GM23338 (cell line): ENCODE measurements at regions not wholly inside any gene's neighbourhood (a gene's known extent, or its start where the extent isn't known, plus 50 kb on each side); places are given as distances from the start of the nearest gene placed in this dataset.
"Not testable (repeated sequence)": the region's sequence is repeated elsewhere in the genome, so short reads cannot be mapped to it uniquely, and the experiment has no call there.

Experiments
- ATAC-seq: fragments of 200-7000 bp; cut with Tn5 transposase; 3 replicates; pipeline ENCODE4 v1.9.1; 2020
- DNase-seq: peaks from one replicate; pipeline ENCODE4 v3.0.0-alpha.2; 2015; ENCODE audit warnings: low spot score
- H2AFZ ChIP-seq: fragments of 200-600 bp; sonication (generic); 2 replicates; pipeline ENCODE4 v1.8.0; 2016; ENCODE audit warnings: antibody characterized with exemption, mild to moderate bottlenecking, moderate library complexity
- H3F3A ChIP-seq: fragments of 200-600 bp; sonication (generic); replicated peaks from 2 replicates; pipeline ENCODE4 v1.8.0; 2017; ENCODE audit warnings: antibody characterized with exemption, mixed run types, low read depth
- H3K27ac ChIP-seq: fragments of 200-600 bp; sonication (generic); 2 replicates; pipeline ENCODE4 v1.6.1; 2016; ENCODE audit warnings: low read depth
- H3K27me3 ChIP-seq: fragments of 200-600 bp; sonication (generic); 2 replicates; pipeline ENCODE4 v1.8.0; 2016; ENCODE audit warnings: mild to moderate bottlenecking, mixed run types, moderate library complexity; ENCODE audit not compliant: insufficient read depth
- H3K36me3 ChIP-seq: fragments of 200-600 bp; sonication (generic); 2 replicates; pipeline ENCODE4 v1.8.0; 2016; ENCODE audit warnings: mild to moderate bottlenecking; ENCODE audit not compliant: insufficient read depth
- H3K4me1 ChIP-seq: fragments of 200-600 bp; sonication (generic); 2 replicates; pipeline ENCODE4 v1.8.0; 2016; ENCODE audit warnings: mild to moderate bottlenecking, moderate library complexity; ENCODE audit not compliant: insufficient read depth
- H3K4me2 ChIP-seq: fragments of 200-600 bp; sonication (generic); 2 replicates; pipeline ENCODE4 v1.7.1; 2017; ENCODE audit warnings: mixed run types
- H3K4me3 ChIP-seq: fragments of 200-600 bp; sonication (generic); 2 replicates; pipeline ENCODE4 v1.6.1; 2016; ENCODE audit warnings: mixed run types
- H3K79me2 ChIP-seq: fragments of 200-600 bp; sonication (generic); replicated peaks from 2 replicates; pipeline ENCODE4 v1.8.0; 2017; ENCODE audit warnings: mild to moderate bottlenecking; ENCODE audit not compliant: insufficient read depth
- H3K9me2 ChIP-seq: fragments of 200-600 bp; sonication (generic); 2 replicates; pipeline ENCODE4 v1.8.0; 2017; ENCODE audit not compliant: insufficient read depth
- H4K20me1 ChIP-seq: fragments of 200-600 bp; sonication (generic); replicated peaks from 2 replicates; pipeline ENCODE4 v1.8.0; 2017; ENCODE audit warnings: mild to moderate bottlenecking; ENCODE audit not compliant: insufficient read depth
- H3K27ac Mint-ChIP-seq: 2 replicates; pipeline ENCODE4 v1.8.0; 2020; ENCODE audit warnings: inconsistent platforms, mild to moderate bottlenecking, moderate library complexity, mixed read lengths
- H3K27me3 Mint-ChIP-seq: 3 replicates; pipeline ENCODE4 v1.8.0; 2022; ENCODE audit warnings: low read depth, mild to moderate bottlenecking, moderate library complexity, mixed read lengths, inconsistent platforms; ENCODE audit not compliant: insufficient read depth, poor library complexity
- H3K36me3 Mint-ChIP-seq: 3 replicates; pipeline ENCODE4 v1.8.0; 2021; ENCODE audit warnings: low read depth, mild to moderate bottlenecking, inconsistent platforms, moderate library complexity, mixed read lengths
- H3K4me1 Mint-ChIP-seq: 3 replicates; pipeline ENCODE4 v1.8.0; 2020; ENCODE audit warnings: mild to moderate bottlenecking, inconsistent platforms, mixed read lengths
- H3K4me3 Mint-ChIP-seq: 3 replicates; pipeline ENCODE4 v1.8.0; 2021; ENCODE audit warnings: moderate library complexity, mild to moderate bottlenecking, inconsistent platforms, mixed read lengths
- H3K9me3 Mint-ChIP-seq: 3 replicates; pipeline ENCODE4 v1.8.0; 2020; ENCODE audit warnings: moderate library complexity, mild to moderate bottlenecking, inconsistent platforms, mixed read lengths
- CREB1 ChIP-seq: fragments of 250-450 bp; sonication (Bioruptor Pico); IDR thresholded peaks from 2 replicates; pipeline ENCODE4 v1.5.0; 2020; ENCODE audit warnings: low read depth, mild to moderate bottlenecking, moderate library complexity
- CTCF ChIP-seq, 2 experiments: fragments of 200-600 bp in 1 of 2; sonication (generic) in 1 of 2; conservative IDR thresholded peaks; 2 replicates each; pipeline versions ENCODE4 v1.5.1 to v1.6.1; 2016 to 2017; ENCODE audit warnings: antibody characterized with exemption in 2 of 2, low read depth in 2 of 2, mild to moderate bottlenecking in 2 of 2, moderate library complexity in 1 of 2
- ETS1 ChIP-seq: IDR thresholded peaks from 2 replicates; pipeline ENCODE4 v1.6.1; 2016; ENCODE audit warnings: antibody characterized with exemption
- EZH2phosphoT487 ChIP-seq: fragments of 200-600 bp; sonication (generic); IDR thresholded peaks from one replicate; pipeline ENCODE4 v1.8.1; 2018; ENCODE audit warnings: antibody characterized with exemption; ENCODE audit not compliant: unreplicated experiment
- JUNB ChIP-seq: IDR thresholded peaks from one replicate; pipeline ENCODE4 v1.6.1; 2016; ENCODE audit warnings: antibody characterized with exemption; ENCODE audit not compliant: unreplicated experiment
- POLR2AphosphoS5 ChIP-seq: IDR thresholded peaks from 2 replicates; pipeline ENCODE4 v1.6.1; 2016; ENCODE audit warnings: antibody characterized with exemption, low read depth
- ZNF331 ChIP-seq: fragments of 250-450 bp; sonication (Bioruptor Pico); IDR thresholded peaks from 2 replicates; pipeline ENCODE4 v1.5.0; 2020; ENCODE audit warnings: low read depth, mild to moderate bottlenecking, moderate library complexity
- ZNF462 ChIP-seq: fragments of 250-450 bp; sonication (Bioruptor Pico); IDR thresholded peaks from 2 replicates; pipeline ENCODE4 v1.5.0; 2020; ENCODE audit warnings: mild to moderate bottlenecking, moderate library complexity

- TF ChIP-seq ZNF331 (CRISPR knock-in tag) (no peak), POLR2AphosphoS5 (no peak), CREB1 (CRISPR knock-in tag) (no peak)
Observed at GRCh38 chr5:25516141-25516540, 871.4 kb upstream of the CDH10 start (continued).

- peak; percentile 77 for ATAC-seq
- Mint-ChIP-seq H3K9me3 (peaks cover 7% of the 10 kb centered on the region; the same call in 1 of the 3 replicates), H3K4me1 (peaks cover 7% of the 10 kb centered on the region; the same call in 1 of the 3 replicates), H3K36me3 (0 out of 3 replicates have a peak, but pooled peaks cover 3% of the 10 kb centered on the region), H3K27ac (no peak overlapping the region), H3K27me3 (peaks cover 2% of the 10 kb centered on the region), H3K4me3 (no peak overlapping the region)
- H3K4me2 ChIP-seq: no peak overlapping the region
- no peaks in the 10 kb centered on the region for H3K79me2 ChIP-seq
- H3K36me3 ChIP-seq: no peaks in the 10 kb centered on the region
- TF ChIP-seq ETS1 (no peak), ZNF462 (CRISPR knock-in tag) (no peak), JUNB (no peak), EZH2phosphoT487 (no peak), CTCF (conservative IDR thresholded peaks at IDR 0.05; ENCODE audit: low read depth in 2 of 2) (no peak), ZNF331 (CRISPR knock-in tag) (no peak), POLR2AphosphoS5 (no peak)
- peak; percentile 33 for DNase-seq
- H2AFZ ChIP-seq: peak overlapping the region; percentile 73; the same call in 1 of the 2 replicates
- no peak overlapping the region for H3K4me3 ChIP-seq
- H3F3A ChIP-seq: no peaks in the 10 kb centered on the region
- H3K4me1 ChIP-seq: peaks cover 5% of the 10 kb centered on the region; the same call in 1 of the 2 replicates
- H3K27ac ChIP-seq: 0 out of 2 replicates have a peak overlapping the region, but pooled peaks have one; percentile 21
- peaks cover 8% of the 10 kb centered on the region; the same call in 1 of the 2 replicates for H3K9me2 ChIP-seq
- H3K27me3 ChIP-seq: no peaks in the 10 kb centered on the region
- H4K20me1 ChIP-seq: no peaks in the 10 kb centered on the region
Observed at GRCh38 chr5:25515525-25515924, 870.7 kb upstream of the CDH10 start.

GRCh38 chr5:25510692-25511091 is 865.9 kb upstream of the CDH10 start:
- H3F3A ChIP-seq, H3K79me2 ChIP-seq, H3K4me1 Mint-ChIP-seq, H3K4me2 ChIP-seq, H3K4me3 Mint-ChIP-seq, H3K36me3 ChIP-seq, DNase-seq, H4K20me1 ChIP-seq, H3K9me3 Mint-ChIP-seq, H3K9me2 ChIP-seq, ATAC-seq, H3K4me1 ChIP-seq, H3K27me3 ChIP-seq, H2AFZ ChIP-seq, H3K36me3 Mint-ChIP-seq, H3K4me3 ChIP-seq, H3K27ac ChIP-seq, H3K27ac Mint-ChIP-seq, H3K27me3 Mint-ChIP-seq: not testable (repeated sequence)
